H1 (cell line): ENCODE measurements at regions not wholly inside any gene's neighbourhood (a gene's known extent, or its start where the extent isn't known, plus 50 kb on each side); places are given as distances from the start of the nearest gene placed in this dataset.

Experiments used
- CTCF ChIA-PET: fragments of 300-600 bp; sonication (Branson Sonifier 250); formaldehyde crosslinking; loops from one replicate; lab custom pipeline; 2021; ENCODE audit not compliant: partially characterized antibody; lab: Charles Lee
- POLR2A ChIA-PET: fragments of 300-600 bp; sonication (Branson Sonifier 250); formaldehyde crosslinking; loops from one replicate; lab custom pipeline; 2021; ENCODE audit warnings: inconsistent platforms; ENCODE audit not compliant: partially characterized antibody; lab: Charles Lee
- DNase-seq, 2 experiments: peaks; one replicate each; pipeline versions ENCODE4 v3.0.0 to v3.0.0-alpha.2; 2010 to 2022; ENCODE audit warnings: low spot score in 2 of 2, low read depth in 1 of 2, mixed read lengths in 1 of 2
- FAIRE-seq: peaks from 2 replicates; lab custom pipeline; 2011; peaks lifted over from hg19 to GRCh38; lab: Jason Lieb, UNC
- H2AFZ ChIP-seq: 2 replicates; pipeline ENCODE4 v1.8.1; 2012; ENCODE audit warnings: low read length, inconsistent platforms
- H2AK5ac ChIP-seq: 2 replicates; pipeline ENCODE4 v1.6.1; 2013; ENCODE audit warnings: low read depth, low read length
- H2BK120ac ChIP-seq: replicated peaks from 2 replicates; pipeline ENCODE3; 2013; ENCODE audit warnings: low read depth, low read length, inconsistent platforms
- H2BK12ac ChIP-seq: 2 replicates; pipeline ENCODE4 v1.6.1; 2013; ENCODE audit warnings: low read depth, low read length
- H2BK15ac ChIP-seq: 2 replicates; pipeline ENCODE4 v1.6.1; 2013; ENCODE audit warnings: low read length
- H2BK20ac ChIP-seq: 2 replicates; pipeline ENCODE4 v1.6.1; 2013; ENCODE audit warnings: low read length
- H2BK5ac ChIP-seq: 2 replicates; pipeline ENCODE4 v1.6.1; 2013; ENCODE audit warnings: low read depth, low read length
- H3K14ac ChIP-seq: 2 replicates; pipeline ENCODE4 v1.6.1; 2013; ENCODE audit warnings: inconsistent platforms; ENCODE audit not compliant: insufficient read length
- H3K18ac ChIP-seq: 2 replicates; pipeline ENCODE4 v1.6.1; 2013; ENCODE audit warnings: low read length; ENCODE audit errors: extremely low read depth
- H3K23ac ChIP-seq: 2 replicates; pipeline ENCODE4 v1.6.1; 2013; ENCODE audit warnings: inconsistent platforms; ENCODE audit not compliant: insufficient read length
- H3K23me2 ChIP-seq: 2 replicates; pipeline ENCODE4 v1.6.1; 2013; ENCODE audit warnings: low read depth, low read length
- H3K27ac ChIP-seq: 2 replicates; pipeline ENCODE4 v1.6.1; 2011; ENCODE audit warnings: low read depth, low read length, inconsistent platforms
- H3K27me3 ChIP-seq, 4 experiments: replicated peaks in 1 of 4; 1 replicate in 1 of 4; 2 replicates in 3 of 4; pipeline versions ENCODE4 v1.6.1 to v1.8.1; 2011 to 2013; ENCODE audit warnings: low read length in 3 of 4, mild to moderate bottlenecking in 3 of 4, inconsistent platforms in 2 of 4, mixed read lengths in 2 of 4, moderate library complexity in 1 of 4; ENCODE audit not compliant: control insufficient read depth in 3 of 4, insufficient read depth in 3 of 4; ENCODE audit errors: extremely low read depth in 1 of 4
- H3K36me3 ChIP-seq, 4 experiments: 2 replicates each; pipeline versions ENCODE4 v1.6.1 to v1.8.1; 2011 to 2013; ENCODE audit warnings: mild to moderate bottlenecking in 4 of 4, low read length in 3 of 4, moderate library complexity in 2 of 4, control low read depth in 1 of 4, inconsistent platforms in 1 of 4; ENCODE audit not compliant: insufficient read depth in 4 of 4, control insufficient read depth in 2 of 4
- H3K4ac ChIP-seq: replicated peaks from 2 replicates; pipeline ENCODE3; 2013; ENCODE audit warnings: low read length, low read depth, mixed read lengths, inconsistent platforms; ENCODE audit not compliant: insufficient read length
- H3K4me1 ChIP-seq, 4 experiments: replicated peaks in 1 of 4; 1 replicate in 1 of 4; 2 replicates in 3 of 4; pipeline versions ENCODE4 v1.6.1 to v1.8.1; 2011 to 2013; ENCODE audit warnings: low read length in 3 of 4, inconsistent platforms in 2 of 4, mixed read lengths in 1 of 4; ENCODE audit not compliant: insufficient read depth in 4 of 4, control insufficient read depth in 3 of 4
- H3K4me2 ChIP-seq, 2 experiments: 2 replicates each; pipeline versions ENCODE4 v1.6.1 to v1.8.1; 2011 to 2013; ENCODE audit warnings: low read depth in 2 of 2, low read length in 2 of 2, control low read depth in 1 of 2, inconsistent platforms in 1 of 2, mild to moderate bottlenecking in 1 of 2; ENCODE audit not compliant: insufficient read depth in 1 of 2
- H3K4me3 ChIP-seq, 4 experiments: fragments of 200-600, 300-600 bp in 1 of 4; sonication (generic), shearing (Covaris generic), sonication (Bioruptor Twin) in 1 of 4; 2 replicates each; pipeline versions ENCODE4 v1.5.1 to v1.8.1; 2011 to 2016; ENCODE audit warnings: low read length in 4 of 4, low read depth in 3 of 4, control low read depth in 2 of 4, inconsistent platforms in 2 of 4, mild to moderate bottlenecking in 2 of 4, mixed read lengths in 1 of 4, moderate library complexity in 1 of 4; ENCODE audit not compliant: insufficient read depth in 2 of 4; ENCODE audit errors: extremely low read depth in 1 of 4
- H3K56ac ChIP-seq: replicated peaks from 2 replicates; pipeline ENCODE3; 2013; ENCODE audit warnings: low read depth, mild to moderate bottlenecking, mixed read lengths, low read length, inconsistent platforms; ENCODE audit not compliant: insufficient read length
- H3K79me1 ChIP-seq: 2 replicates; pipeline ENCODE4 v1.6.1; 2013; ENCODE audit warnings: low read depth, low read length, control low read depth
- H3K79me2 ChIP-seq, 2 experiments: 2 replicates each; pipeline versions ENCODE4 v1.6.1 to v1.8.1; 2012 to 2013; ENCODE audit warnings: low read length in 2 of 2, mild to moderate bottlenecking in 2 of 2, inconsistent platforms in 1 of 2; ENCODE audit not compliant: insufficient read depth in 2 of 2, control insufficient read depth in 1 of 2
- H3K9ac ChIP-seq, 4 experiments: replicated peaks in 1 of 4; 1 replicate in 1 of 4; 2 replicates in 3 of 4; pipeline versions ENCODE4 v1.6.1 to v1.8.1; 2011 to 2013; ENCODE audit warnings: low read depth in 3 of 4, low read length in 3 of 4, control low read depth in 2 of 4, mild to moderate bottlenecking in 2 of 4, moderate library complexity in 2 of 4, inconsistent platforms in 1 of 4; ENCODE audit errors: extremely low read depth in 1 of 4
- H3K9me3 ChIP-seq, 2 experiments: 2 replicates each; pipeline versions ENCODE4 v1.6.1 to v1.8.1; 2012 to 2013; ENCODE audit warnings: mild to moderate bottlenecking in 2 of 2, moderate library complexity in 2 of 2, control low read depth in 1 of 2, inconsistent platforms in 1 of 2, low read depth in 1 of 2, low read length in 1 of 2, mixed read lengths in 1 of 2; ENCODE audit not compliant: insufficient read depth in 2 of 2
- H4K20me1 ChIP-seq, 2 experiments: replicated peaks in 1 of 2; 2 replicates each; pipeline versions ENCODE3 to v1.8.1; 2011 to 2013; ENCODE audit warnings: inconsistent platforms in 2 of 2, low read length in 2 of 2, mild to moderate bottlenecking in 1 of 2; ENCODE audit not compliant: insufficient read depth in 2 of 2, control insufficient read depth in 1 of 2
- H4K5ac ChIP-seq: 2 replicates; pipeline ENCODE4 v1.6.1; 2013; ENCODE audit warnings: low read length, low read depth, mixed read lengths, inconsistent platforms; ENCODE audit not compliant: insufficient read length
- H4K8ac ChIP-seq: 2 replicates; pipeline ENCODE4 v1.8.0; 2013; ENCODE audit warnings: mild to moderate bottlenecking, moderate library complexity, low read length, inconsistent platforms; ENCODE audit not compliant: insufficient read depth; ENCODE audit errors: extremely low read depth
- H4K91ac ChIP-seq: replicated peaks from 2 replicates; pipeline ENCODE3; 2013; ENCODE audit warnings: low read length, mixed read lengths, inconsistent platforms; ENCODE audit not compliant: insufficient read length
- GABPA ChIP-seq: IDR thresholded peaks from 2 replicates; pipeline ENCODE4 v1.6.1; 2011; ENCODE audit warnings: mild to moderate bottlenecking, low read length, moderate library complexity, borderline replicate concordance; ENCODE audit not compliant: insufficient read depth
- RFX5 ChIP-seq: IDR thresholded peaks from 2 replicates; pipeline ENCODE4 v1.6.1; 2011; ENCODE audit warnings: low read depth, low read length, improper control_type of control experiment, borderline replicate concordance
- RNF2 ChIP-seq: fragments of 200-900, 300-1000 bp; sonication (generic); IDR thresholded peaks from 2 replicates; pipeline ENCODE4 v1.7.1; 2016; ENCODE audit warnings: borderline replicate concordance, low read depth, mild to moderate bottlenecking, antibody characterized with exemption, low read length; ENCODE audit not compliant: poor library complexity, severe bottlenecking; ENCODE audit errors: missing control alignments
- SRF ChIP-seq: IDR thresholded peaks from 2 replicates; pipeline ENCODE4 v1.6.1; 2011; ENCODE audit warnings: mild to moderate bottlenecking, low read depth, low read length, moderate library complexity
- WGBS, 2 experiments: shearing (Covaris generic) in 1 of 2; methylation state at CpG; one replicate each; pipeline versions ENCODE4 v1.1.6 to v1.1.7; 2013 to 2015; ENCODE audit warnings: low lambda C conversion rate in 2 of 2, mixed read lengths in 2 of 2, inconsistent platforms in 1 of 2, low coverage in 1 of 2, missing lambda C conversion rate in 1 of 2; ENCODE audit not compliant: insufficient replicate concordance in 2 of 2, insufficient coverage in 1 of 2, insufficient read length in 1 of 2; ENCODE audit errors: extremely low coverage in 1 of 2, missing lambda C conversion rate in 1 of 2; 5-methylcytosine and 5-hydroxymethylcytosine counted together

DNA sequence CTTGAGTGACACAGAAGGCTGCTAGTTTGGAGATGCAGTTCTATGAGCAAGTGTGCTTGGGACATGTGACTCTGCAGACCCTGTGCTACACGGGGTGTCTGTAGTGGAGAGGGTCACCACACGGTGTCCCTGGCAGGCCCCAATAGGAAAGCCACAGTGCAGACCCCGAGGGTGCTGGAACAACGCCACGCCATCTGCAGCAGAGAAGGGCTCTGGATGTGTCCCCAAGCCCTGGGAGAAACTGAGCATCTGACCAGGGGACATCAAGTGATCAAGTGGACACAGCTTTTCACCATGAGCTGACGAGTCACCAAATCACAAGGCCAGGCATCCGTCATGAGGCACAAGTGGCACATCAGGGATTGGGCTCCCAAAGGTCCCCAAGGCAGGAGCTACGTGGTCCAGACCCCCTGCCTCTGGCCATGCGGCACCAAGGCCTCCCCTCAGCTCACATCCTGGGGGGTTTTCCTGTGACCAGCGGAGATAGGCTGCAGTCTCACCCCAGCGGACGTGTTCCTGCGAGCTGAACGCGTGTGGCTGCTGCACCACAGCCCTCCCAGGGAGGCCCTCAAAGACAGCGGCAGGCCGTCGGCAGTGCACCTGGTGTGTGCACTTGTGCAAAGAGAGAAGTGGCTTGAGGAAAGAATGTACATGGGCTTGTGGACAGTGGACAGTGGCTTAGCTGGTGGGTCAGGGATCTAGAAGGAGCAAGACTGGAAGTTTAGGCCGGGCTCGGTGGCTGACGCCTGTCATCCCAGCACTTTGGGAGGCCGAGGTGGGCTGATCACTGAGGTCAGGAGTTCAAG is 96.7 kb downstream of the RPS6KA4 start:
- peaks cover 0 to 7% (median 4%) of the 10 kb centered on the region in 4 experiments; a peak in 5 of 7 replicates for H3K4me1 ChIP-seq
- no peak for DNase-seq
- no peak overlapping the region for H2BK5ac ChIP-seq
- H3K79me1 ChIP-seq: no peaks in the 10 kb centered on the region
- H2BK15ac ChIP-seq: 0 out of 2 replicates have a peak overlapping the region, but pooled peaks have one; percentile 65
- no peaks in the 10 kb centered on the region for H3K79me2 ChIP-seq
- FAIRE-seq: no peak
- no peak overlapping the region for H3K4ac ChIP-seq
- H3K23ac ChIP-seq: no peak overlapping the region
- no peak overlapping the region for H4K91ac ChIP-seq
- H3K23me2 ChIP-seq: no peaks in the 10 kb centered on the region
- H4K8ac ChIP-seq: no peak overlapping the region
- TF ChIP-seq RNF2 (no peak), RFX5 (no peak), GABPA (no peak), SRF (no peak)
- H3K36me3 ChIP-seq: no peaks in the 10 kb centered on the region
- H3K4me3 ChIP-seq: no peak overlapping the region
- ChIA-PET CTCF (interaction anchor here (1.4 to 9.8 kb wide), 2 partner anchors 16 to 195 kb away, joined by 4 to 165 read pairs; no protein-coding TSS in a partner anchor), POLR2A (no interaction called here)
- 0 out of 2 replicates have a peak overlapping the region, but pooled peaks have one; percentile 27 for H2BK12ac ChIP-seq
- H4K5ac ChIP-seq: no peak overlapping the region
- 87% methylated on average over 22 of the region's 22 CpGs; no CpG with 5 or more reads in 1 of the 2 experiments for WGBS, 2 experiments
- H2AFZ ChIP-seq: no peak overlapping the region
- H3K9me3 ChIP-seq: no peaks in the 10 kb centered on the region
- no peak overlapping the region for H2AK5ac ChIP-seq
- no peaks in the 10 kb centered on the region for H4K20me1 ChIP-seq
- H2BK20ac ChIP-seq: no peak overlapping the region
- H3K27me3 ChIP-seq: peaks cover 0 to 8% (median 0%) of the 10 kb centered on the region in 4 experiments; a peak in 3 of 7 replicates
- no peak overlapping the region for H3K56ac ChIP-seq
- no peak overlapping the region for H2BK120ac ChIP-seq
- H3K14ac ChIP-seq: no peak overlapping the region
- no peak overlapping the region for H3K9ac ChIP-seq
- no peak overlapping the region for H3K27ac ChIP-seq
- no peak overlapping the region; the same call in 1 of the 2 replicates for H3K18ac ChIP-seq
- H3K4me2 ChIP-seq: no peak overlapping the region
